Natural killer cell (primary cell): ENCODE measurements at regions not wholly inside any gene's neighbourhood (a gene's known extent, or its start where the extent isn't known, plus 50 kb on each side); places are given as distances from the start of the nearest gene placed in this dataset.

ENCODE experiments used
- ATAC-seq, 3 donors: fragments of 150-1000 bp in 2 of 3; fragments of 200-7000 bp in 1 of 3; cut with Tn5 transposase; 1 replicate in 1 of 3; 2 replicates in 2 of 3; pipeline ENCODE4 v1.10.0; 2021; ENCODE audit warnings: mild to moderate bottlenecking in 2 of 3, moderate library complexity in 2 of 3
- DNase-seq, 2 donors: peaks; one replicate each; pipeline versions ENCODE4 v3.0.0 to v3.0.0-alpha.2; 2013 to 2021; ENCODE audit warnings: mixed read lengths in 1 of 2
- H3K27ac ChIP-seq: one replicate; pipeline ENCODE4 v1.5.1; 2013; ENCODE audit warnings: mild to moderate bottlenecking, low read length
- H3K27me3 ChIP-seq: one replicate; pipeline ENCODE4 v1.6.1; 2013; ENCODE audit warnings: low read length; ENCODE audit not compliant: control insufficient read depth, insufficient read depth
- H3K36me3 ChIP-seq: one replicate; pipeline ENCODE4 v1.6.1; 2013; ENCODE audit warnings: low read length; ENCODE audit not compliant: control insufficient read depth, insufficient read depth
- H3K4me1 ChIP-seq: one replicate; pipeline ENCODE4 v1.6.1; 2013; ENCODE audit warnings: low read length; ENCODE audit not compliant: control insufficient read depth, insufficient read depth
- H3K4me3 ChIP-seq: one replicate; pipeline ENCODE4 v1.5.1; 2013; ENCODE audit warnings: low read length
- H3K9me3 ChIP-seq: one replicate; pipeline ENCODE4 v1.6.1; 2013; ENCODE audit warnings: low read length; ENCODE audit not compliant: control insufficient read depth, insufficient read depth
- H3K27ac Mint-ChIP-seq, 2 donors: one replicate each; pipeline ENCODE4 v1.8.0; 2022; ENCODE audit warnings: mild to moderate bottlenecking in 2 of 2, mixed read lengths in 2 of 2, moderate library complexity in 1 of 2
- H3K27me3 Mint-ChIP-seq, 2 donors: one replicate each; pipeline ENCODE4 v1.8.0; 2022; ENCODE audit warnings: low read depth in 2 of 2, mixed read lengths in 2 of 2
- H3K36me3 Mint-ChIP-seq: one replicate; pipeline ENCODE4 v1.8.0; 2022; ENCODE audit warnings: mixed read lengths
- H3K4me1 Mint-ChIP-seq, 2 donors: one replicate each; pipeline ENCODE4 v1.8.0; 2022; ENCODE audit warnings: mixed read lengths in 2 of 2
- H3K4me3 Mint-ChIP-seq: one replicate; pipeline ENCODE4 v1.8.0; 2022; ENCODE audit warnings: mild to moderate bottlenecking, moderate library complexity, mixed read lengths
- H3K9me3 Mint-ChIP-seq, 2 donors: one replicate each; pipeline ENCODE4 v1.8.0; 2022; ENCODE audit warnings: mixed read lengths in 2 of 2
- CTCF ChIP-seq: fragments of 200-600 bp; IDR thresholded peaks from one replicate; pipeline ENCODE4 v1.8.0; 2022; ENCODE audit warnings: antibody characterized with exemption
- whole genome bisulfite sequencing: methylation state at CpG from one replicate; pipeline ENCODE4 v1.1.7; 2013; ENCODE audit warnings: missing lambda C conversion rate; ENCODE audit not compliant: insufficient coverage; 5-methylcytosine and 5-hydroxymethylcytosine counted together
- intact Hi-C: fragments of 100-400 bp; cut with micrococcal nuclease; formaldehyde crosslinking; loops from one replicate; pipeline ENCODE4 v1.14.2; 2022

- DNase-seq: no peak
- Histone ChIP-seq H3K4me3 (no peak overlapping the region), H3K36me3 (no peaks in the 10 kb centered on the region), H3K27ac (no peak overlapping the region), H3K27me3 (no peaks in the 10 kb centered on the region), H3K4me1 (no peaks in the 10 kb centered on the region), H3K9me3 (no peaks in the 10 kb centered on the region)
- intact Hi-C loops: no loop called here
- Mint-ChIP-seq H3K4me3 (no peak overlapping the region), H3K27me3 (peaks cover 0 to 7% of the 10 kb centered on the region in 2 donors), H3K36me3 (no peaks in the 10 kb centered on the region), H3K27ac (no peak overlapping the region), H3K9me3 (peaks cover 0 to 2% of the 10 kb centered on the region in 2 donors), H3K4me1 (no peaks in the 10 kb centered on the region)
- no peak for ATAC-seq
- no peak for TF ChIP-seq CTCF
Observed at GRCh38 chr1:87803375-87803774, 474.7 kb downstream of the LMO4 start.

GRCh38 chr1:87804128-87804527 is 475.4 kb downstream of the LMO4 start:
- DNase-seq: no peak
- intact Hi-C loops: no loop called here
- 90% methylated on average over 2 of the region's 2 CpGs for WGBS
- TF ChIP-seq CTCF: no peak
- Histone ChIP-seq H3K27ac (no peak overlapping the region), H3K27me3 (no peaks in the 10 kb centered on the region), H3K9me3 (no peaks in the 10 kb centered on the region), H3K4me1 (no peaks in the 10 kb centered on the region), H3K36me3 (no peaks in the 10 kb centered on the region), H3K4me3 (no peak overlapping the region)
- H3K27me3 Mint-ChIP-seq: peaks cover 0 to 7% of the 10 kb centered on the region in 2 donors
- peaks cover 0 to 2% of the 10 kb centered on the region in 2 donors for H3K9me3 Mint-ChIP-seq
- ATAC-seq: no peak
- H3K27ac Mint-ChIP-seq: no peak overlapping the region
- no peaks in the 10 kb centered on the region for H3K36me3 Mint-ChIP-seq
- no peak overlapping the region for H3K4me3 Mint-ChIP-seq
- H3K4me1 Mint-ChIP-seq: no peaks in the 10 kb centered on the region

GRCh38 chr1:87805666-87806378 is 477.1 kb downstream of the LMO4 start:
- Mint-ChIP-seq H3K4me3 (no peak overlapping the region), H3K4me1 (no peaks in the 10 kb centered on the region), H3K36me3 (no peaks in the 10 kb centered on the region), H3K9me3 (no peaks in the 10 kb centered on the region), H3K27ac (no peak overlapping the region), H3K27me3 (peaks cover 0 to 7% of the 10 kb centered on the region in 2 donors)
- Histone ChIP-seq H3K27me3 (no peaks in the 10 kb centered on the region), H3K27ac (no peak overlapping the region), H3K36me3 (no peaks in the 10 kb centered on the region), H3K4me3 (no peak overlapping the region), H3K9me3 (no peaks in the 10 kb centered on the region), H3K4me1 (no peaks in the 10 kb centered on the region)
- TF ChIP-seq CTCF: no peak
- DNase-seq (no peak), ATAC-seq (no peak)
- intact Hi-C loops: no loop called here
- 89% methylated on average over 14 of the region's 14 CpGs for WGBS
